Mesenchymal stem cell (in vitro differentiated cells and primary cell): ENCODE measurements at regions not wholly inside any gene's neighbourhood (a gene's known extent, or its start where the extent isn't known, plus 50 kb on each side); places are given as distances from the start of the nearest gene placed in this dataset.
A peak's percentile ranks its signal among the peaks of the same experiment; 100 is the strongest.

Source experiments
- DNase-seq: peaks from one replicate; pipeline ENCODE4 v3.0.0-alpha.2; 2013
- H2AFZ ChIP-seq: one replicate; pipeline ENCODE4 v1.6.1; 2013; ENCODE audit warnings: low read depth, mild to moderate bottlenecking, control low read depth, inconsistent platforms, low read length, moderate library complexity
- H2AK5ac ChIP-seq: 2 replicates; pipeline ENCODE4 v1.6.1; 2013; ENCODE audit warnings: low read length, moderate library complexity, mild to moderate bottlenecking, inconsistent platforms; ENCODE audit not compliant: severe bottlenecking
- H2BK120ac ChIP-seq: one replicate; pipeline ENCODE4 v1.6.1; 2013; ENCODE audit warnings: low read depth, mild to moderate bottlenecking, inconsistent platforms, low read length, moderate library complexity
- H2BK12ac ChIP-seq, 2 experiments: one replicate each; pipeline ENCODE4 v1.6.1; 2013; ENCODE audit warnings: inconsistent platforms in 2 of 2, low read length in 2 of 2, mild to moderate bottlenecking in 2 of 2, moderate library complexity in 2 of 2, control low read depth in 1 of 2
- H2BK15ac ChIP-seq: one replicate; pipeline ENCODE4 v1.6.1; 2013; ENCODE audit warnings: mild to moderate bottlenecking, low read depth, inconsistent platforms; ENCODE audit not compliant: poor library complexity, severe bottlenecking
- H2BK5ac ChIP-seq: 2 replicates; pipeline ENCODE4 v1.6.1; 2013; ENCODE audit warnings: low read depth, mild to moderate bottlenecking, low read length, control low read depth, inconsistent platforms; ENCODE audit not compliant: poor library complexity, severe bottlenecking
- H3K14ac ChIP-seq, 2 experiments: one replicate each; pipeline ENCODE4 v1.6.1; 2013; ENCODE audit warnings: inconsistent platforms in 2 of 2, low read length in 2 of 2, control low read depth in 1 of 2, mild to moderate bottlenecking in 1 of 2, moderate library complexity in 1 of 2
- H3K18ac ChIP-seq, 2 experiments: one replicate each; pipeline ENCODE4 v1.6.1; 2013; ENCODE audit warnings: inconsistent platforms in 2 of 2, low read length in 2 of 2, control low read depth in 1 of 2, low read depth in 1 of 2, mild to moderate bottlenecking in 1 of 2
- H3K23ac ChIP-seq, 2 experiments: one replicate each; pipeline ENCODE4 v1.6.1; 2013; ENCODE audit warnings: inconsistent platforms in 2 of 2, low read length in 2 of 2, mild to moderate bottlenecking in 2 of 2, moderate library complexity in 2 of 2, control low read depth in 1 of 2
- H3K27ac ChIP-seq: 2 replicates; pipeline ENCODE4 v1.5.1; 2013; ENCODE audit warnings: mild to moderate bottlenecking, moderate library complexity, low read length, control low read depth, inconsistent platforms; ENCODE audit not compliant: poor library complexity, severe bottlenecking
- H3K27me3 ChIP-seq, 2 experiments: 2 replicates each; pipeline versions ENCODE4 v1.6.1 to v1.7.0; 2013; ENCODE audit warnings: low read length in 2 of 2, mild to moderate bottlenecking in 2 of 2, moderate library complexity in 2 of 2, control low read depth in 1 of 2, inconsistent platforms in 1 of 2; ENCODE audit not compliant: control insufficient read depth in 1 of 2, insufficient read depth in 1 of 2
- H3K36me3 ChIP-seq, 2 experiments: 2 replicates each; pipeline versions ENCODE4 v1.6.1 to v1.7.0; 2013; ENCODE audit warnings: low read length in 2 of 2, control low read depth in 1 of 2, inconsistent platforms in 1 of 2, low read depth in 1 of 2, mild to moderate bottlenecking in 1 of 2; ENCODE audit not compliant: insufficient read depth in 2 of 2, control insufficient read depth in 1 of 2
- H3K4ac ChIP-seq, 2 experiments: one replicate each; pipeline ENCODE4 v1.6.1; 2013; ENCODE audit warnings: inconsistent platforms in 2 of 2, low read length in 2 of 2, mild to moderate bottlenecking in 2 of 2, moderate library complexity in 2 of 2, control low read depth in 1 of 2, low read depth in 1 of 2
- H3K4me1 ChIP-seq: 2 replicates; pipeline ENCODE4 v1.6.1; 2013; ENCODE audit warnings: low read depth, low read length, control low read depth; ENCODE audit not compliant: control insufficient read depth, insufficient read depth
- H3K4me2 ChIP-seq: 2 replicates; pipeline ENCODE4 v1.6.1; 2013; ENCODE audit warnings: low read length, mild to moderate bottlenecking, inconsistent platforms; ENCODE audit not compliant: poor library complexity, severe bottlenecking
- H3K4me3 ChIP-seq, 2 experiments: 2 replicates each; pipeline versions ENCODE4 v1.5.1 to v1.7.0; 2013; ENCODE audit warnings: low read length in 2 of 2, mild to moderate bottlenecking in 2 of 2, control low read depth in 1 of 2, low read depth in 1 of 2; ENCODE audit not compliant: insufficient read depth in 1 of 2
- H3K79me1 ChIP-seq: replicated peaks from 2 replicates; pipeline ENCODE4 v1.6.1; 2013; ENCODE audit warnings: mild to moderate bottlenecking, control low read depth, low read length, inconsistent platforms; ENCODE audit not compliant: poor library complexity, severe bottlenecking
- H3K9ac ChIP-seq: 2 replicates; pipeline ENCODE4 v1.7.0; 2013; ENCODE audit warnings: mild to moderate bottlenecking, low read length, moderate library complexity
- H3K9me3 ChIP-seq: 2 replicates; pipeline ENCODE4 v1.7.0; 2013; ENCODE audit warnings: mild to moderate bottlenecking, low read length; ENCODE audit not compliant: control insufficient read depth
- H4K8ac ChIP-seq: one replicate; pipeline ENCODE4 v1.6.1; 2013; ENCODE audit warnings: inconsistent platforms, mild to moderate bottlenecking, low read length, moderate library complexity
- H4K91ac ChIP-seq: one replicate; pipeline ENCODE4 v1.6.1; 2013; ENCODE audit warnings: mild to moderate bottlenecking, low read length, inconsistent platforms
- WGBS: methylation state at CpG from one replicate; pipeline ENCODE4 v1.1.7; 2013; ENCODE audit warnings: mixed read lengths; 5-methylcytosine and 5-hydroxymethylcytosine counted together

DNA sequence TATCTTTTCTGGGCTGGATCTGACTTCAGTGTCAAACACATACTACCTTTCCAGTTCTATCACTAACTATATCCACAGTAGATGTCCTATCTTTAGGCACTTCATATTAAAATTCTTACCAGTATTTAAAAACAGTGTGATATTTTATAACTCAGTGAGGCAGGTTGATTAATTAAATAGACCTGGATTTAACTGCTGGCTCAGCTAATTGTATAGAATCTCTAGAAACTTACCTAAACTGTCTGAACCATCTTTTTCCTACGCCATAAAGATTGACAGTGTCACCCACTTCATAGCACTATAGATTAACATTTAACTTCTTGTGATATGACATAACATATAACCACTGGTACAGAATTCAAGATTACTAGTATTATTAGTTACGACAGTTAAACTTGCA is 935.3 kb downstream of the FAT4 start:
- H3K79me1 ChIP-seq = no peaks in the 10 kb centered on the region
- H2AFZ ChIP-seq = no peak overlapping the region
- no peak overlapping the region for H3K27ac ChIP-seq
- no peak overlapping the region for H3K23ac ChIP-seq
- no peak overlapping the region for H3K4ac ChIP-seq
- H2AK5ac ChIP-seq = no peak overlapping the region
- H2BK120ac ChIP-seq = no peak overlapping the region
- no peaks in the 10 kb centered on the region for H3K36me3 ChIP-seq
- no peak for DNase-seq
- no peak overlapping the region for H3K14ac ChIP-seq
- H3K9me3 ChIP-seq = no peaks in the 10 kb centered on the region
- H2BK15ac ChIP-seq = no peak overlapping the region
- no peak overlapping the region for H3K4me2 ChIP-seq
- H4K91ac ChIP-seq = no peak overlapping the region
- no peak overlapping the region for H2BK5ac ChIP-seq
- no peaks in the 10 kb centered on the region for H3K4me1 ChIP-seq
- no peak overlapping the region for H3K18ac ChIP-seq
- 100% methylated on average over 1 of the region's 2 CpGs for WGBS
- no peak overlapping the region for H4K8ac ChIP-seq
- no peak overlapping the region for H2BK12ac ChIP-seq
- H3K4me3 ChIP-seq = no peak overlapping the region
- H3K9ac ChIP-seq = no peak overlapping the region
- H3K27me3 ChIP-seq = no peaks in the 10 kb centered on the region

DNA sequence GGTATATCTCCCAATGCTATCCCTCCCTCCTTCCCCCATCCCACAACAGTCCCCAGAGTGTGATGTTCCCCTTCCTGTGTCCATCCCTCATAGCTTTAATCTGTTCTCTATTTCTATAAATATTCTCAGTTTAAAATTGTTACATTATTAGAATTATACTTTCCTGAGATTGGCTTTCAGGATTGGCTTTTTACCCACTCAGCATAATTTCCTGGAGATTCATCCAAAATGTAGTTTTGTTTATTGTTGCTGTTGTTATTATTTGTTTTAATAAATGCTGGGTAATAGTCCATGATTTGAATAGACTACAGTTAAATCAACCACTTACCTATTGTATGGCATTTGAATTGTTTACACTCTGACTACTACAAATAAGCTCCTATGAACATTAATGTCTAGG is 936.4 kb downstream of the FAT4 start:
- Histone ChIP-seq H3K4me2 (no peak overlapping the region), H2BK5ac (no peak overlapping the region), H3K18ac (no peak overlapping the region), H2AFZ (no peak overlapping the region), H3K9ac (no peak overlapping the region), H3K4ac (no peak overlapping the region), H2BK15ac (no peak overlapping the region), H4K8ac (no peak overlapping the region), H3K4me1 (no peaks in the 10 kb centered on the region), H2BK120ac (no peak overlapping the region), H2AK5ac (no peak overlapping the region), H3K36me3 (no peaks in the 10 kb centered on the region), H3K27ac (no peak overlapping the region), H3K23ac (no peak overlapping the region), H3K9me3 (no peaks in the 10 kb centered on the region), H3K79me1 (no peaks in the 10 kb centered on the region), H3K4me3 (no peak overlapping the region), H3K27me3 (no peaks in the 10 kb centered on the region), H4K91ac (no peak overlapping the region), H3K14ac (no peak overlapping the region), H2BK12ac (no peak overlapping the region)
- no peak for DNase-seq

DNA sequence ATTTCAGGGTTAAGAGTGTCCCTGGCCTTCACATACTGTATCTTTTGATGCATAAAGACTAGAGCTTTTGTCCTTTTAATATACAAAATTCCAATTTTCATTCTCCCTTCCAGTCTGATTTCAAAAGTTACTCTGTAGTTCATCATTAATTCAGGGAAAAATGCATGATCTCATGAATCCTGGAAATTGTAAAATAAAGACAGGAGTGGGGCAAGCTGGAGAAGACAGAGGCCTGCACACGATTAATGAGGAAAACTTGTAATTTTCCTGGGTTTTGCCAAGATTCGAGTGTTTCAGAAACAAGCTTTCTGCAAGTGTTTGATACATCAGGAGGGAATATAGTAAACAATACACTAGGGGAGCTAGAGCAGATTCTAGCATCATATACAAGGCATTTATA is 947.9 kb downstream of the FAT4 start:
- no peak overlapping the region for H4K91ac ChIP-seq
- H2BK12ac ChIP-seq = no peak overlapping the region
- H3K4ac ChIP-seq = no peak overlapping the region
- H3K36me3 ChIP-seq = no peaks in the 10 kb centered on the region
- no peak overlapping the region for H3K9ac ChIP-seq
- H2BK15ac ChIP-seq = no peak overlapping the region
- H2AFZ ChIP-seq = no peak overlapping the region
- H3K79me1 ChIP-seq = no peaks in the 10 kb centered on the region
- H3K14ac ChIP-seq = no peak overlapping the region
- no peak overlapping the region for H3K27ac ChIP-seq
- H3K4me1 ChIP-seq = no peaks in the 10 kb centered on the region
- no peak overlapping the region for H3K18ac ChIP-seq
- H3K9me3 ChIP-seq = no peaks in the 10 kb centered on the region
- no peak overlapping the region for H2BK5ac ChIP-seq
- H3K4me2 ChIP-seq = no peak overlapping the region
- H3K23ac ChIP-seq = no peak overlapping the region
- WGBS = 100% methylated on average over 2 of the region's 2 CpGs
- no peak overlapping the region for H2BK120ac ChIP-seq
- no peak overlapping the region for H4K8ac ChIP-seq
- no peak for DNase-seq
- no peak overlapping the region for H2AK5ac ChIP-seq
- no peak overlapping the region for H3K4me3 ChIP-seq
- H3K27me3 ChIP-seq = no peaks in the 10 kb centered on the region

DNA sequence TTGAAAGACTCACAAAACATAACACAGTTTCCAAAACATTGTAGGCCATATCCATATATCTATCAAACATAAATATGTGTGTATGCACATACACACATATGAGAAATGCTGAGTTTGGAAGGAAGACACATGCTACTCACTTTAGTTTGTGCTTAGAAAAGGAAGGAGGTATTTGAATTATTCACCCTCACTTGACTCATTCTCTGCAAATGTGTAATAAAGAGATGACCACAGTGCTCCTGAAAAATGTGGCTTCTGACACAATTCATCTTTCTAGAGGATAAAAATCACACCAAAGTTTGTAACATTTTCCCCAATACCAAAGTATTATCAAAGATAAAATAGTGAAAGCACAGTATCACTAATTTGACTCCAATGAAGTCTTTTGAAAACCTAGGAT is 950.1 kb downstream of the FAT4 start:
- Histone ChIP-seq H3K9ac (no peak overlapping the region), H4K8ac (no peak overlapping the region), H4K91ac (no peak overlapping the region), H3K18ac (no peak overlapping the region), H3K4ac (no peak overlapping the region), H2AFZ (no peak overlapping the region), H2BK120ac (no peak overlapping the region), H3K27me3 (no peaks in the 10 kb centered on the region), H3K14ac (no peak overlapping the region), H3K79me1 (no peaks in the 10 kb centered on the region), H3K36me3 (no peaks in the 10 kb centered on the region), H2BK5ac (no peak overlapping the region), H3K9me3 (no peaks in the 10 kb centered on the region), H3K23ac (no peak overlapping the region), H2BK15ac (no peak overlapping the region), H2BK12ac (no peak overlapping the region), H2AK5ac (no peak overlapping the region), H3K4me3 (no peak overlapping the region), H3K4me1 (no peaks in the 10 kb centered on the region), H3K27ac (no peak overlapping the region), H3K4me2 (no peak overlapping the region)
- peak; percentile 33 for DNase-seq
